ENCODE measurements at regions not wholly inside any gene's neighbourhood (a gene's known extent, or its start where the extent isn't known, plus 50 kb on each side); places are given as distances from the start of the nearest gene placed in this dataset.

GRCh38 chr10:33465747-33466146 is 131.3 kb upstream of the NRP1 start:
- DNase-seq: no peak

GRCh38 chr10:33463011-33463410 is 128.5 kb upstream of the NRP1 start:
- no peak for DNase-seq

GRCh38 chr10:33461295-33461640 is 126.8 kb upstream of the NRP1 start:
- no peak for DNase-seq

DNA sequence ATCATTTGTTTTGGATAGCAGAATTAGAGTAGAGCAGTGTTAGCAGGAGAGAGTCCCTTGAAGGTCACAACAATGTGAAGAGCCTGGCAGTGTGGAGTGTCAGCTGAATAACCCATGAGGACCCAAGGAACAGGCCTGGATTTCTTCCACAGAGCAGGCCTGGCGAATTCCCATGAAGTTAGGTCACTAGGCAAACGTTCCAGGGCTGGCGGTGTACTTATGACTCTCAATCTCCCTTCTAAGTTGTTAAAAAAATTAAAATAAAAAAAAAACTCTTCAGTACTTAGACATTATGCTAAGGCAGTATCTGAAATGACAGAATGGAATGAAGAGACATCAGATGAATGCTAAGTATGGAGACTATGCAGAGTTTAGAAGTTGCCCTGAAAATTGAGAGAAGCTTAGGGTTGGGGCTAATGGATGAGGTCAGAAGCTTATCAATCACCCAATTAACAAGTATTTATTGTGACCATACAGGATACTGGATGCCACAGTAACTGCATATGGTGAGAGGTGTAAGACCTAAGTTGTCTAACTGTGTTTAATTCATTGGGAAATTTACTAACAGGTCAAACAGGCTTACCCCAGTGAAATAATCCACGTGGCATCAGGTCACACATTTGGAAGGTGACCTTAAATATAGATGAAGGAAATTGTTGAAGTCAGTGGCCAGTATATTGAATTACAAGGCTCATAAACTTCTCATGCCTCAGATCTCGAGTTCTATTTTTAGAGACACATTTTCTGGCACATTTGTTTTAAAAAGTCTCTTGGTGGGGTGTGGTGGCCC is 126.2 kb upstream of the NRP1 start:
- no peak for DNase-seq

DNA sequence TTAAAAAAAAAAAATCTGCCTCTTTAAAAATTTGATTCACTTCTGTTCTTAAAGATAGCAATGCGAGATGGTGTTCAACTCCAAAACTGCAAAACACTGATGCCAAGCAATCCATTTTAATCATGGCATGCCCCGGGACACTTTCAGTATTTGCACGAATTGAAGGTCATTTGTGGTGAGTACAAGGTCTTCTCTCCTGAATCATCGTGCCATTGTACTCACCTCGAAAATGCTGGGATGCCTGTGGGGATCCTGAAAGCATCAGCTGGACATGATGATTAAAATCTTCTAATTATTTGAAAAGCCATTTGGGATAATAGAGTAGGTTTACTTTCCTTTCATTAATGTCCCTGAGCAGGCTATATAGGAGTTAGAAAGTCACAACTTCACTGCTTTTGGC is 125.1 kb upstream of the NRP1 start:
- no peak for DNase-seq

GRCh38 chr10:33455029-33455428 is 120.6 kb upstream of the NRP1 start:
- DNase-seq: no peak

GRCh38 chr10:33454554-33454953 is 120.1 kb upstream of the NRP1 start:
- DNase-seq: no peak

GRCh38 chr10:33453081-33454025 is 118.9 kb upstream of the NRP1 start:
- DNase-seq: no peak

DNA sequence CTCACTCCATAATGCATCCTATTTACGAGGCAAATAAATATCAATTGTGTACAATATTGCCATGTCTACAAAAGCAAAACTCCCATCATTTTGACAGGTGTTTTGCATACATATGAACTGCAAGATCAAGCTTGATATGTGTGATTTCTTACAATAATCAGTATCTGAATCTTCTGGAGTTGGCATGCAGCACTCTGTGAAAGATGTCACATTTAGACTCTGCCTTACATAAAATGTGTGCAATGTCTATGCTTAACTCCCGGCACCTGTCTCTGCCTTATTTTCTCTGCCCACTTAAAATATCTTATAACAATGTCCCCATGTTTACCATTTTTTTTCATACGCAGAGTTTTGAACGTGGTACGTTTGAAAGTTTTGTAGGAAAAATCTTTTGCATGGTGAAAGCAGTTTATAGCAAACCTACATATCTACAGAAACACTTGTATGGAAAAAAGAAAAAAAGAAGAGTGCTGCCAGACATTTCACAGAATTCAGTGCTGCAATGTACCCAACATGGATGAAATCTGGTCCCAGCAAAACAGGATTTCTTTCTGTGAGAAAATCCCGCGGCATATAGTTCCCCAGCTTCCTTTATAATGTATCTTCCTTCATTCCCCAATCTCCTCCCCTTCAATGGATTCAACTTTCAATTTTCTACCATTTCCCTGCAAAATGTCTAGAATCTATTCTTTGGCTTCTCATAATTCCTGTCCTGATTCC is 114.1 kb upstream of the NRP1 start:
- no peak for DNase-seq

- no peak for DNase-seq
Measured at GRCh38 chr10:33441561-33441960, 107.1 kb upstream of the NRP1 start.

DNA sequence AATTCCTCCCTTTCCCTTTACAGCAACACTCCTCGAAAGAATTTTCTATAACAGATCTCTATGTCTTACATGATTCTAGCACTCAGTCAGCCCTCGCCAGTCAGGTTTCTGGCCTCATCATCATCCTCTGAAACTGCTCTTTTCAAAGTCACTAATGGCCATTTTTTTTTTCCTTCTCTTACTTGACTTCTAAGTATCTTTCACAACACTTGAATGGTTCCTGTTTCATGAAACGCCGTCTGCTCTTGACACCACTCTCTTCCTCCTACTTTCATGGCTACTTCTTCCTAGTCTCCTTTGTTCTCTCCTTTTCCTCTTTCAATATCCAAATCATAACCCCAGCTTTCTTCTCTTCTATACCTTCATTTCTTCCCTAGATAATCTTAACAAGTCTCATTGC is 100.5 kb upstream of the NRP1 start:
- no peak for DNase-seq

DNA sequence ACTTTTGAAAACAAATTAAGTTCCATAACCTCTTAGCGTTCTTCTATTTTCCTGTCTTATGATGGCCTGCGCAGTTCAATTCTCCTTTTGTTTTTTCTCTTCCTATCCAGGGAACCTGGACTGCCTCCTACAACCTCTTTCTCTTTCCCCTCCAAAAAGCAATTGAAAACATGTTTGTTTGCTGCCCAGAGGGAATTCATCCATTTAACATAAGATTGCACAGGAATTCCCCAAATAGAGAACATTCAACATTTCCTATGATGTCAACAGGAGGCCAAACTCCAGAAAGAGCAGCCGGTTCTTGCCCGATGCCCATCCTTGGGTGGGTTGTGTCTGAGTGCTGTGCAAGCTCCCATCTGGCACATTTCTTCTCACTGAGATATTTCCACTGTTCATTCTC is 94.2 kb upstream of the NRP1 start:
- DNase-seq: peak; percentile 76

- peak; percentile 85 for DNase-seq
Measured at GRCh38 chr10:33423154-33423529, 88.7 kb upstream of the NRP1 start.

DNA sequence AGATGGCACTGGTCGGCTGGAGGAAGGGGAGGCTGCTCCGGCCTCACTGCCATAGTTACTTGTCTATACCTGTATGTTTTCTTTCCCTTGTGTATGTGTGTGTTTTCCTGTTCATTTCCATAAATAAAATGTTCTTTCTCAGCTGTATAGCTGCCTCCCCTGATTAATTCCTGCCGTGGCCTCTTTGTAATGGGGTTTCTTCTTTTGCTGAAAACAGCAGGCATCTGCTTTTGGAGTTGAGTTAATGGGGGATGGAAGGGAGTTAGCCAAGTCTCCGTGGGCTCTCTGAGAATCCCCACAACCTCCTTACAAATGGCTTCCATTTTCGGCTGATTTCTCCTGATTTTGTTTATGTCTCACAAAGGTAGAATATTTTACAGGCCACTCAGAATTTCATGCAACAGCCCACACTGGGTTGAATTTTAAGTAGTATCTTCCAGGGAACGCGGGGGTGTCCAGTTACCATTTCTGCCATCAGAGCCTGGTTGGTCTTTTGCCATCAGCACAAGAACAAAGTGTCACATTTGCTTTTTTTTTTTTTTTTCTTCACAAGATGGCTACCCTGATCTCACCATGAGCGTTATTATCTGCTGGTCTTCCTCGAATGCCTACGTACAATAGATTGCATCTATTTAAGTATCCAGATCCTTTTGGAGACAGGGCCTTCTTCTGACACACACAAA is 88.1 kb upstream of the NRP1 start:
- no peak for DNase-seq

- DNase-seq: peak; percentile 63
Measured at GRCh38 chr10:33421789-33422462, 87.5 kb upstream of the NRP1 start.

DNA sequence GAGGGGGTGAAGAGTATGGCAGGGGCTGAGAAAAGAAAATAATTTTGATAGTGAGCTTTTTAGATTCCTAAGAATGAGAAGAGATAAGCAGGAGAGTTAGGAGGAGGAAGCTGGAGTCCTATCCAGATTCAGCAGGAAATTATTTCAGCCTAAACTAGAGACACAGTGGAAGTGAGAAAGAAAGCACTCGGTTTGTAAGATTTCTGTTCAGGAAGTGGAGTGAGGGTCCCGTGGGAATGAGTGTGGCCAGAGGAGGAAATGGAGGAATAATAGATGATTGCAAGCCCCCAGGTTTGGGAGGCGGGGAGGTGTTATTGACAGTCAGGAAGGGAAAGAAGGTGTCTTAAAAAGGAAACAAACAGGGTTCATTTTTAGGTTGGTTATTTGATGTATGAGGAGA is 84.8 kb upstream of the NRP1 start:
- DNase-seq: peak; percentile 4

- no peak for DNase-seq
Measured at GRCh38 chr10:33418301-33418700, 83.8 kb upstream of the NRP1 start.

DNA sequence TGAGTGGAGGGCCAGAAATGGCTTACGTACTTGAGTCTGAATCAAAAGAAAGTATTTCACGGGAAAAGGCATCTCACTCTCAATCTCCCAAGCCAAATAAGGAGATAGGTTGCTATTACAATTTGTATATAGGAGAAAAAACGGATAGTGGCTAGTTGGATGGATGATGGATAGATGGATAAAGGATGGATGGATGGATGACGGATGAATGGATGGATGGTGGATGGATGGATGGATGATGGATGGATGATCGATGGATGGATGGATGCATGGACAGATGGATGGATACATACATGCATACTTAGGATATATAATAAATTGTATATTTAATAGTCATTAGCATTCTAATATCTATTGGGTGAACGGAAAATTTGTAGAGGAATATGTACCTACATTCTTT is 82.2 kb upstream of the NRP1 start:
- DNase-seq: no peak

- no peak for DNase-seq
Measured at GRCh38 chr10:33416209-33416608, 81.7 kb upstream of the NRP1 start.

GRCh38 chr10:33414841-33415240 is 80.4 kb upstream of the NRP1 start:
- no peak for DNase-seq

- no peak for DNase-seq
Measured at GRCh38 chr10:33412653-33413361, 78.3 kb upstream of the NRP1 start.

Data from skin of body (tissue), 1 donor.